ENCODE measurements at regions not wholly inside any gene's neighbourhood (a gene's known extent, or its start where the extent isn't known, plus 50 kb on each side); places are given as distances from the start of the nearest gene placed in this dataset.
A peak's percentile ranks its signal among the peaks of the same experiment; 100 is the strongest.

DNA sequence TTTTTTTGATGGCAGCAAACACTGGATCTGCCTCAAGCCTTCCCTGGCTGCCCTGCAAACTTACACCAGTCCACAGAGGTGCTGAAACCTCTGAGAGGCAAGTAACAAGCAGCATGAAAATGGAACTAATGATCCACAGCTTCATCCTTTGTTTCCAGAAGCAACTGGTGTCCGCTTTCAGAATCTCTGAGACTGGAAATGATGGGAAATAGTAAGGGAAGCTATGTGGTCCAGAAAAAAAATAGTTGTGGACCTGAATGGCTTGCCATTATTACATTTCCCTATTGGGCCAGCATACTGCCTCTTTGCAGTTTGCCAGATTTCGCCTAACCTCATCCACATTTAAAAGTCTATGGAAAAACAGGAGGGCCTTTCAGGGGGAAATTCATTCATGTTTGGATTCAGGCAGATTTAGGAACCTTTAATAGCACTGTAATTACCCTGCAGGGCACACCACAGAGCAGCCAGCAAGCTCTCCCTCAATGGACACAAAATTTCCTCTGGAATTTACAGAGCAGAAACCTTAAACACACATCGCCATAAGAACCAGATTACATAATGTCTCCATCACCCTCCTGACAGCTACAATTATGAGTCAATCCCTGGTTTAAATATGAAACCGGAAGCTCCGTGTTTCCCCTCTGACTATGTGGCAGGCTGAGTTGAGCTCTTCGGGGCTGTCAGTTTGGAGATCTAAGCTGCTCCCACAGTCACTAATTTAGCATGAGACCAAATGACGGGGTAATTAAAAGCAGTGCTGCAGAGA lies 134.4 kb downstream of the TMCO5A start:
- DNase-seq: peak; percentile 16
- H3K27ac Mint-ChIP-seq (ENCODE audit: unreplicated experiment): peak overlapping the region; percentile 79
- H3K9me3 Mint-ChIP-seq (ENCODE audit: low read depth, unreplicated experiment): no peaks in the 10 kb centered on the region
- intact Hi-C loops (cut with micrococcal nuclease; ENCODE audit: unreplicated experiment): no loop called here
- peaks cover 11% of the 10 kb centered on the region for H3K4me1 Mint-ChIP-seq (ENCODE audit: low read depth, unreplicated experiment)
- TF ChIP-seq, protein P1, sequence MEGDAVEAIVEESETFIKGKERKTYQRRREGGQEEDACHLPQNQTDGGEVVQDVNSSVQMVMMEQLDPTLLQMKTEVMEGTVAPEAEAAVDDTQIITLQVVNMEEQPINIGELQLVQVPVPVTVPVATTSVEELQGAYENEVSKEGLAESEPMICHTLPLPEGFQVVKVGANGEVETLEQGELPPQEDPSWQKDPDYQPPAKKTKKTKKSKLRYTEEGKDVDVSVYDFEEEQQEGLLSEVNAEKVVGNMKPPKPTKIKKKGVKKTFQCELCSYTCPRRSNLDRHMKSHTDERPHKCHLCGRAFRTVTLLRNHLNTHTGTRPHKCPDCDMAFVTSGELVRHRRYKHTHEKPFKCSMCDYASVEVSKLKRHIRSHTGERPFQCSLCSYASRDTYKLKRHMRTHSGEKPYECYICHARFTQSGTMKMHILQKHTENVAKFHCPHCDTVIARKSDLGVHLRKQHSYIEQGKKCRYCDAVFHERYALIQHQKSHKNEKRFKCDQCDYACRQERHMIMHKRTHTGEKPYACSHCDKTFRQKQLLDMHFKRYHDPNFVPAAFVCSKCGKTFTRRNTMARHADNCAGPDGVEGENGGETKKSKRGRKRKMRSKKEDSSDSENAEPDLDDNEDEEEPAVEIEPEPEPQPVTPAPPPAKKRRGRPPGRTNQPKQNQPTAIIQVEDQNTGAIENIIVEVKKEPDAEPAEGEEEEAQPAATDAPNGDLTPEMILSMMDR (IDR thresholded peaks at IDR 0.05; ENCODE audit: unreplicated experiment): no peak
- H3K27me3 Mint-ChIP-seq (ENCODE audit: unreplicated experiment): no peaks in the 10 kb centered on the region
- CTCF ChIA-PET: interaction anchor here (1.2 to 1.5 kb wide), 2 partner anchors 95 to 183 kb away, joined by 3 to 6 read pairs; no protein-coding TSS in a partner anchor
- peak overlapping the region; percentile 56 for H3K4me3 Mint-ChIP-seq (ENCODE audit: low read depth, unreplicated experiment)
- BruUV-seq (replicated peaks): no TSS peak
- peaks cover 11% of the 10 kb centered on the region for H3K36me3 Mint-ChIP-seq (ENCODE audit: insufficient read depth, unreplicated experiment)

DNA sequence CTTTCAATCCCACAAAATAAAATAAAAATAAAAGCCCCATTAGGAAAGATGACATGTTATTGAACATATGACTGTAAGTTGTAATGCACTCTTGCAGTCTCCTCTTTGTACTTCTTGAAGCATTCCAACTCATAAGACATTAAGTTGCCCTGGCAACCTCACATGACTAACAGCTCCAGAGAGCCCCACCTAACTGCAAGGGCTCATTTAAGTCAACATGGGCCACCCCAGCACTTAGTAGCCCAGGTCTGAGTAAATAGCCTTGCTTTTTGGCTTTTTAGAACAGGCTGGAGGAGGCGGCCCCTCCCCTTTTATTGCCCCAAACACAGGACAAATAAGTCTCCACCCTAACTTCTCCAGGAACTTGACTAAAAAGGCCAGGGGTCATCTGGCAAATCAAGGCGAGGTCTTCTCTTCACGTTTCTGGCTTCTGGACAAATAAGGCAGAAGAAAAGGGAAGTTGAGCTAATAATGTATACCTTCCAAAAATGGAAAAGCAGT lies 135.1 kb downstream of the TMCO5A start:
- CTCF ChIA-PET: interaction anchor here (0.7 to 1.5 kb wide), 3 partner anchors 94 to 467 kb away, joined by 3 to 6 read pairs (median 4); no protein-coding TSS in a partner anchor
- Mint-ChIP-seq H3K27ac (ENCODE audit: unreplicated experiment) (peak overlapping the region; percentile 79), H3K4me3 (ENCODE audit: low read depth, unreplicated experiment) (peak overlapping the region; percentile 56), H3K36me3 (ENCODE audit: insufficient read depth, unreplicated experiment) (peaks cover 11% of the 10 kb centered on the region), H3K9me3 (ENCODE audit: low read depth, unreplicated experiment) (no peaks in the 10 kb centered on the region), H3K27me3 (ENCODE audit: unreplicated experiment) (no peaks in the 10 kb centered on the region), H3K4me1 (ENCODE audit: low read depth, unreplicated experiment) (peaks cover 11% of the 10 kb centered on the region)
- BruUV-seq (replicated peaks): no TSS peak
- intact Hi-C loops (cut with micrococcal nuclease; ENCODE audit: unreplicated experiment): loop anchor here (5.0 to 10.0 kb wide), 2 partner anchors 55 to 203 kb away; no protein-coding TSS in a partner anchor
- DNase-seq: peak; percentile 28
- TF ChIP-seq, protein P1 (IDR thresholded peaks at IDR 0.05; ENCODE audit: unreplicated experiment): no peak

DNA sequence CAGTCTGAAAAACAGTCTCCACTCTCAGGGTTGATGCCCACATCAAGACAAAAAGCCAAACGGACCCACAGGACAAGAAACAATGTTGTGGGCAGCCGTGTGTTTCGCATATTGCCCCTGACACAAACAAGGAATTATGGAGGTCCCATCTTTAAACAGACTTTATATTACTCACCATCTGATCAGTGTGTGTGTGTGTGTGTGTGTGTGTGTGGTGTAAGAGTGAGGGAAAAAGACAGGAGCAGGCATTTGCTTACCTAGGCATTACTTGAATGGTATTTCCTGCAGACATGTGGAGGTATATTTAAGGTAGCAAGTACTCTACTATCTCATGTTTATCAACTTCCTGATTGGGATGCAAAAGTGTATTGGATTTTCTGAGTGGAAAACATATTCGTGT lies 136.3 kb downstream of the TMCO5A start:
- H3K27me3 Mint-ChIP-seq (ENCODE audit: unreplicated experiment): no peaks in the 10 kb centered on the region
- intact Hi-C loops (cut with micrococcal nuclease; ENCODE audit: unreplicated experiment): loop anchor here (5.0 to 10.0 kb wide), 2 partner anchors 54 to 202 kb away; no protein-coding TSS in a partner anchor
- CTCF ChIA-PET: no interaction called here
- TF ChIP-seq, protein P1 (IDR thresholded peaks at IDR 0.05; ENCODE audit: unreplicated experiment): no peak
- H3K9me3 Mint-ChIP-seq (ENCODE audit: low read depth, unreplicated experiment): no peaks in the 10 kb centered on the region
- H3K4me1 Mint-ChIP-seq (ENCODE audit: low read depth, unreplicated experiment): peaks cover 11% of the 10 kb centered on the region
- peaks cover 11% of the 10 kb centered on the region for H3K36me3 Mint-ChIP-seq (ENCODE audit: insufficient read depth, unreplicated experiment)
- BruUV-seq (replicated peaks): no TSS peak
- no peak overlapping the region for H3K4me3 Mint-ChIP-seq (ENCODE audit: low read depth, unreplicated experiment)
- DNase-seq: no peak
- no peak overlapping the region for H3K27ac Mint-ChIP-seq (ENCODE audit: unreplicated experiment)

DNA sequence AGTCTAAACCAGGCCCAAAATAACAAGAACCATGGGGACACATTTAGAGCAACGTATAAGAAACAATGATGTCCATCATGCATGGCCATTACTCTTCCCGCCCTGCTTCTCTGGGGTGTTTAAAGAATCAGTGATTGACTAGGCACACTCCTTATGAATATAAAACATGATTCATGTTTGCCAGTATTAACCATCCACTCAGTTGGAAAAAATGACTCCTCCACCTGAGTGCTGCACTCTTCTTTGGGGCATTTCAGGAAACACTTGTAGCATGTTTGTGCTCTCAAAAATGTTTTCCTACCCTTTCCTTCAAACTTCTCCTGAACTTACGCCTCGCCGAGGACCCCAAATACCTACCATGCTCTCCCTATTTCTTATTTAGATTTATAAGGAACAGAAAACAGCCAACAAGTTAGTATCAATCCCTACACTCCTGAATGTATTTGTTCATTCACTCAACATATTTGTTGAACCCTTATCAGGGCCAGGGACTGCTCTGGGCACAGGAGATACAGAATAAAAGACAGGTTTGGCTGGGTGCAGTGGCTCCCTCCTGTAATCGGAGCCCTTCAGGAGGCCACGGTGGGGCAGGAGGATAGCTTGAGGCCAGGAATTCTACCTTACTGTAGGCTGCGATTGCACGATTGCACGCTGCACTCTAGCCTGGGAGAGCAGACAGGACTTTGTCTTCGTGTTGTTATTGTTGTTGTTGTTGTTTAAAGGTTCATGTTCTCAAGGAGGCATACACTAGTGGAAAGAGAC lies 137.0 kb downstream of the TMCO5A start:
- DNase-seq: no peak
- Mint-ChIP-seq H3K36me3 (ENCODE audit: insufficient read depth, unreplicated experiment) (peaks cover 11% of the 10 kb centered on the region), H3K27me3 (ENCODE audit: unreplicated experiment) (no peaks in the 10 kb centered on the region), H3K4me3 (ENCODE audit: low read depth, unreplicated experiment) (no peak overlapping the region), H3K9me3 (ENCODE audit: low read depth, unreplicated experiment) (no peaks in the 10 kb centered on the region), H3K4me1 (ENCODE audit: low read depth, unreplicated experiment) (peaks cover 11% of the 10 kb centered on the region), H3K27ac (ENCODE audit: unreplicated experiment) (no peak overlapping the region)
- intact Hi-C loops (cut with micrococcal nuclease; ENCODE audit: unreplicated experiment): loop anchor here (5.0 to 10.0 kb wide), 2 partner anchors 53 to 201 kb away; no protein-coding TSS in a partner anchor
- CTCF ChIA-PET: no interaction called here
- TF ChIP-seq, protein P1 (IDR thresholded peaks at IDR 0.05; ENCODE audit: unreplicated experiment): no peak
- no TSS peak for BruUV-seq (replicated peaks)

All from Calu3 (cell line).